ENCODE measurements at regions not wholly inside any gene's neighbourhood (a gene's known extent, or its start where the extent isn't known, plus 50 kb on each side); places are given as distances from the start of the nearest gene placed in this dataset.

DNA sequence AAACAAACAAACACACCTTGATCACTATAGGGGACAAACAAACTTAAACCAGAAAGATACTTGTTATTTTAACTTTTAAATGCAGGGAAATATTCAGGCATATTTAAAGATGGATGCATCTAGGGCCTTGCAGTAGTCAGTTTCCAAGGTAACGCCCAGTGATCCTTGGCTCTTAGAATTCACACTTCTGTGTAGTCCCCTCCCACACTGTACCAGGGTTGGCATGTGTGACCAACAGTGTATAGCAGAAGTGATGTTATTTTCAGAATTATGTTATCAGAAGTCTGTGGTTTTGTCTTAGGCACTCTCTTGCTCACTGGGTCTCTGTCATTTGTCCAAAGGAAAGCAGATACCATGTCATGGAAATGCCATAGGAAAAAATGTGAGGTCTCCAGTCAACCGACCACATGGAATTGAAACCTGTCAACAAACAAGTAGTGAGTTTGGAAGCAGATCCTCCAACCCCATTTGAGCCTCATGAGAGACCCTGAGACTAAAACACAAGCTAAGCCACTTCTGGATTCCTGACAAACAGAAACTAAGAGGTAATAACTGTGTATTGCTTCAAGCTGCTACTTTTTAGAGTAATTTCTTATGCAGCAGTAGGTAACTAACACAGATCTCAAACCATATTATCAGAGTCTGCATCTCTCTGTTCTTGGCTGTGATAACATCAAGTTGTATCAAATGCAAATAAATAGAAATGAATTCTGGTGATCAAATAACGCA is 670.3 kb downstream of the KCTD8 start:
- ATAC-seq (no peak), FAIRE-seq (no peak), DNase-seq (ENCODE audit: low spot score) (no peak)
- TF ChIP-seq ESRRA (CRISPR knock-in tag; IDR thresholded peaks at IDR 0.05; ENCODE audit: low read depth) (no peak), HOXA3 (CRISPR knock-in tag; IDR thresholded peaks at IDR 0.05) (no peak)
- TF ChIP-seq, protein P1, sequence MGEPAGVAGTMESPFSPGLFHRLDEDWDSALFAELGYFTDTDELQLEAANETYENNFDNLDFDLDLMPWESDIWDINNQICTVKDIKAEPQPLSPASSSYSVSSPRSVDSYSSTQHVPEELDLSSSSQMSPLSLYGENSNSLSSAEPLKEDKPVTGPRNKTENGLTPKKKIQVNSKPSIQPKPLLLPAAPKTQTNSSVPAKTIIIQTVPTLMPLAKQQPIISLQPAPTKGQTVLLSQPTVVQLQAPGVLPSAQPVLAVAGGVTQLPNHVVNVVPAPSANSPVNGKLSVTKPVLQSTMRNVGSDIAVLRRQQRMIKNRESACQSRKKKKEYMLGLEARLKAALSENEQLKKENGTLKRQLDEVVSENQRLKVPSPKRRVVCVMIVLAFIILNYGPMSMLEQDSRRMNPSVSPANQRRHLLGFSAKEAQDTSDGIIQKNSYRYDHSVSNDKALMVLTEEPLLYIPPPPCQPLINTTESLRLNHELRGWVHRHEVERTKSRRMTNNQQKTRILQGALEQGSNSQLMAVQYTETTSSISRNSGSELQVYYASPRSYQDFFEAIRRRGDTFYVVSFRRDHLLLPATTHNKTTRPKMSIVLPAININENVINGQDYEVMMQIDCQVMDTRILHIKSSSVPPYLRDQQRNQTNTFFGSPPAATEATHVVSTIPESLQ (CRISPR knock-in tag; conservative IDR thresholded peaks at IDR 0.05), result no peak
- H3K4me3 ChIP-seq (replicated peaks in 1 of 3; ENCODE audit: insufficient read depth in 1 of 3, low read depth in 2 of 3, low read length in 3 of 3), result no peak overlapping the region
- no peak overlapping the region for H3K4me2 ChIP-seq (ENCODE audit: low read depth, low read length)
- no peaks in the 10 kb centered on the region for H3K9me3 ChIP-seq (ENCODE audit: low read length)
- no peaks in the 10 kb centered on the region for H3K79me2 ChIP-seq (ENCODE audit: insufficient read depth, low read length)
- intact Hi-C loops (cut with micrococcal nuclease; ENCODE audit: unreplicated experiment) (loop anchor here (5.0 kb wide), 1 partner anchor 854 kb away; no protein-coding TSS in a partner anchor), in situ Hi-C loops (cut with HindIII; ENCODE audit: extremely low pct_ligation_motif_present, low pct_unique_long_range_greater_than_20kb) (no loop called here)
- H4K20me1 ChIP-seq (ENCODE audit: insufficient read depth, low read length), result no peaks in the 10 kb centered on the region
- ChIA-PET POLR2A (no interaction called here), CTCF (ENCODE audit: low intra/inter-chr PET ratio, low total read pairs) (no interaction called here)
- no peak overlapping the region for H3K9ac ChIP-seq (ENCODE audit: insufficient read depth, low read depth, low read length)
- no peak overlapping the region for H2AFZ ChIP-seq (ENCODE audit: low read length)
- H3K36me3 ChIP-seq (replicated peaks in 1 of 2; ENCODE audit: control insufficient read depth in 1 of 2, insufficient read depth in 2 of 2, low read length in 2 of 2), result no peaks in the 10 kb centered on the region
- no peaks in the 10 kb centered on the region for H3K4me1 ChIP-seq (ENCODE audit: insufficient read depth, low read length)
- H3K27ac ChIP-seq (ENCODE audit: extremely low read length, insufficient read depth, low read length), result no peak overlapping the region
- no TSS peak for BruUV-seq (replicated peaks)
- WGBS (ENCODE audit: low lambda C conversion rate), result 4% methylated on average over 3 of the region's 3 CpGs
- no peaks in the 10 kb centered on the region for H3K27me3 ChIP-seq (ENCODE audit: control insufficient read depth in 1 of 2, insufficient read depth in 2 of 2, low read length in 2 of 2)

DNA sequence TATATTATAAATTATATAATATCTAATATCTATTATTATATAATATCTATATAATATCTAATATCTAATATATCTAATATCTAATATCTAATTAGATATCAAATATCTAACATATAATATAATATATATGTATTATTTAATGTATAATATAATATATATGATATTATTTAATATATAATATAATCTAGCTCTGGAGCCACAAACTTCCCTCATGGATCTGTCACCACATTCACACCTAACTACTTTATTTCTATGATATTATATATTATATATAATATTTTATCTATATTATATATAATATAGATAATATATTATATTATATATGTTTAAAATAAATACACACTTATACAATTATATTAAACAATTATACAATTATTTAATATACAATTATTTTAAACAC is 667.5 kb downstream of the KCTD8 start:
- no peak overlapping the region for H2AFZ ChIP-seq (ENCODE audit: low read length)
- no peaks in the 10 kb centered on the region for H3K79me2 ChIP-seq (ENCODE audit: insufficient read depth, low read length)
- no peak overlapping the region for H3K4me3 ChIP-seq (replicated peaks in 1 of 3; ENCODE audit: insufficient read depth in 1 of 3, low read depth in 2 of 3, low read length in 3 of 3)
- H3K27me3 ChIP-seq (ENCODE audit: control insufficient read depth in 1 of 2, insufficient read depth in 2 of 2, low read length in 2 of 2), result no peaks in the 10 kb centered on the region
- no peak overlapping the region for H3K4me2 ChIP-seq (ENCODE audit: low read depth, low read length)
- no peaks in the 10 kb centered on the region for H4K20me1 ChIP-seq (ENCODE audit: insufficient read depth, low read length)
- intact Hi-C loops (cut with micrococcal nuclease; ENCODE audit: unreplicated experiment) (no loop called here), in situ Hi-C loops (cut with HindIII; ENCODE audit: extremely low pct_ligation_motif_present, low pct_unique_long_range_greater_than_20kb) (no loop called here)
- ATAC-seq (no peak), FAIRE-seq (no peak), DNase-seq (ENCODE audit: low spot score) (no peak)
- ChIA-PET POLR2A (no interaction called here), CTCF (ENCODE audit: low intra/inter-chr PET ratio, low total read pairs) (no interaction called here)
- no peak overlapping the region for H3K9ac ChIP-seq (ENCODE audit: insufficient read depth, low read depth, low read length)
- BruUV-seq (replicated peaks), result no TSS peak
- H3K9me3 ChIP-seq (ENCODE audit: low read length), result no peaks in the 10 kb centered on the region
- no peak overlapping the region for H3K27ac ChIP-seq (ENCODE audit: extremely low read length, insufficient read depth, low read length)
- no peaks in the 10 kb centered on the region for H3K36me3 ChIP-seq (replicated peaks in 1 of 2; ENCODE audit: control insufficient read depth in 1 of 2, insufficient read depth in 2 of 2, low read length in 2 of 2)
- H3K4me1 ChIP-seq (ENCODE audit: insufficient read depth, low read length), result no peaks in the 10 kb centered on the region
- TF ChIP-seq, protein P2, sequence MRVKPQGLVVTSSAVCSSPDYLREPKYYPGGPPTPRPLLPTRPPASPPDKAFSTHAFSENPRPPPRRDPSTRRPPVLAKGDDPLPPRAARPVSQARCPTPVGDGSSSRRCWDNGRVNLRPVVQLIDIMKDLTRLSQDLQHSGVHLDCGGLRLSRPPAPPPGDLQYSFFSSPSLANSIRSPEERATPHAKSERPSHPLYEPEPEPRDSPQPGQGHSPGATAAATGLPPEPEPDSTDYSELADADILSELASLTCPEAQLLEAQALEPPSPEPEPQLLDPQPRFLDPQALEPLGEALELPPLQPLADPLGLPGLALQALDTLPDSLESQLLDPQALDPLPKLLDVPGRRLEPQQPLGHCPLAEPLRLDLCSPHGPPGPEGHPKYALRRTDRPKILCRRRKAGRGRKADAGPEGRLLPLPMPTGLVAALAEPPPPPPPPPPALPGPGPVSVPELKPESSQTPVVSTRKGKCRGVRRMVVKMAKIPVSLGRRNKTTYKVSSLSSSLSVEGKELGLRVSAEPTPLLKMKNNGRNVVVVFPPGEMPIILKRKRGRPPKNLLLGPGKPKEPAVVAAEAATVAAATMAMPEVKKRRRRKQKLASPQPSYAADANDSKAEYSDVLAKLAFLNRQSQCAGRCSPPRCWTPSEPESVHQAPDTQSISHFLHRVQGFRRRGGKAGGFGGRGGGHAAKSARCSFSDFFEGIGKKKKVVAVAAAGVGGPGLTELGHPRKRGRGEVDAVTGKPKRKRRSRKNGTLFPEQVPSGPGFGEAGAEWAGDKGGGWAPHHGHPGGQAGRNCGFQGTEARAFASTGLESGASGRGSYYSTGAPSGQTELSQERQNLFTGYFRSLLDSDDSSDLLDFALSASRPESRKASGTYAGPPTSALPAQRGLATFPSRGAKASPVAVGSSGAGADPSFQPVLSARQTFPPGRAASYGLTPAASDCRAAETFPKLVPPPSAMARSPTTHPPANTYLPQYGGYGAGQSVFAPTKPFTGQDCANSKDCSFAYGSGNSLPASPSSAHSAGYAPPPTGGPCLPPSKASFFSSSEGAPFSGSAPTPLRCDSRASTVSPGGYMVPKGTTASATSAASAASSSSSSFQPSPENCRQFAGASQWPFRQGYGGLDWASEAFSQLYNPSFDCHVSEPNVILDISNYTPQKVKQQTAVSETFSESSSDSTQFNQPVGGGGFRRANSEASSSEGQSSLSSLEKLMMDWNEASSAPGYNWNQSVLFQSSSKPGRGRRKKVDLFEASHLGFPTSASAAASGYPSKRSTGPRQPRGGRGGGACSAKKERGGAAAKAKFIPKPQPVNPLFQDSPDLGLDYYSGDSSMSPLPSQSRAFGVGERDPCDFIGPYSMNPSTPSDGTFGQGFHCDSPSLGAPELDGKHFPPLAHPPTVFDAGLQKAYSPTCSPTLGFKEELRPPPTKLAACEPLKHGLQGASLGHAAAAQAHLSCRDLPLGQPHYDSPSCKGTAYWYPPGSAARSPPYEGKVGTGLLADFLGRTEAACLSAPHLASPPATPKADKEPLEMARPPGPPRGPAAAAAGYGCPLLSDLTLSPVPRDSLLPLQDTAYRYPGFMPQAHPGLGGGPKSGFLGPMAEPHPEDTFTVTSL (CRISPR knock-in tag; IDR thresholded peaks at IDR 0.05; ENCODE audit: borderline replicate concordance), result no peak
- TF ChIP-seq, protein P3, sequence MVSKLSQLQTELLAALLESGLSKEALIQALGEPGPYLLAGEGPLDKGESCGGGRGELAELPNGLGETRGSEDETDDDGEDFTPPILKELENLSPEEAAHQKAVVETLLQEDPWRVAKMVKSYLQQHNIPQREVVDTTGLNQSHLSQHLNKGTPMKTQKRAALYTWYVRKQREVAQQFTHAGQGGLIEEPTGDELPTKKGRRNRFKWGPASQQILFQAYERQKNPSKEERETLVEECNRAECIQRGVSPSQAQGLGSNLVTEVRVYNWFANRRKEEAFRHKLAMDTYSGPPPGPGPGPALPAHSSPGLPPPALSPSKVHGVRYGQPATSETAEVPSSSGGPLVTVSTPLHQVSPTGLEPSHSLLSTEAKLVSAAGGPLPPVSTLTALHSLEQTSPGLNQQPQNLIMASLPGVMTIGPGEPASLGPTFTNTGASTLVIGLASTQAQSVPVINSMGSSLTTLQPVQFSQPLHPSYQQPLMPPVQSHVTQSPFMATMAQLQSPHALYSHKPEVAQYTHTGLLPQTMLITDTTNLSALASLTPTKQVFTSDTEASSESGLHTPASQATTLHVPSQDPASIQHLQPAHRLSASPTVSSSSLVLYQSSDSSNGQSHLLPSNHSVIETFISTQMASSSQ (IDR thresholded peaks at IDR 0.05; ENCODE audit: low read depth), result no peak
- TF ChIP-seq, protein P3 (CRISPR knock-in tag; IDR thresholded peaks at IDR 0.05; ENCODE audit: borderline replicate concordance), result no peak

Data from HepG2 (cell line).